SKM-1 treated with dmso at 0.1 percent for 144 hours (cell line): ENCODE measurements at regions not wholly inside any gene's neighbourhood (a gene's known extent, or its start where the extent isn't known, plus 50 kb on each side); places are given as distances from the start of the nearest gene placed in this dataset.
"Not testable (repeated sequence)": the region's sequence is repeated elsewhere in the genome, so short reads cannot be mapped to it uniquely, and the experiment has no call there.

Experiments
- DNase-seq: peaks from one replicate; lab custom pipeline; 2025; ENCODE audit not compliant: unreplicated experiment; lab: John Stamatoyannopoulos, UW

DNA sequence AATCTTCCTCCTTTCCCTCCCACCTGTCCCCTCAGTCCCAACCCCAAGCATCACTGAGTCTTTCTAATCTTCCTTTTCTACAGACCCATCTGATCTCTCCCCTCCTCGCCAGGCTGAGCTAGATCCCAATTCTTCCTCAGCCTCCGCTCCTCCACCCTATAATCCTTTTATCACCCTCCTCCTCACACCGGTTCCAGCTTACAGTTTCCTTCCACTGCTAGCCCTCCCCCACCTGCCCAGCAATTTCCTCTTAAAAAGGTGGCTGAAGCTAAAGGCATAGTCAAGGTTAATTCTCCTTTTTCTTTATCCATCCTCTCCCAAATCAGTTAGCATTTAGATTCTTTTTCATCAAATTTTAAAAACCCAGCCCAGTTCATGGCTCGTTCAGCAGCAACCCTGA is 470.6 kb upstream of the NUDT12 start:
- DNase-seq: not testable (repeated sequence)

GRCh38 chr5:104024538-104024937 is 461.9 kb upstream of the NUDT12 start:
- DNase-seq: no peak

DNA sequence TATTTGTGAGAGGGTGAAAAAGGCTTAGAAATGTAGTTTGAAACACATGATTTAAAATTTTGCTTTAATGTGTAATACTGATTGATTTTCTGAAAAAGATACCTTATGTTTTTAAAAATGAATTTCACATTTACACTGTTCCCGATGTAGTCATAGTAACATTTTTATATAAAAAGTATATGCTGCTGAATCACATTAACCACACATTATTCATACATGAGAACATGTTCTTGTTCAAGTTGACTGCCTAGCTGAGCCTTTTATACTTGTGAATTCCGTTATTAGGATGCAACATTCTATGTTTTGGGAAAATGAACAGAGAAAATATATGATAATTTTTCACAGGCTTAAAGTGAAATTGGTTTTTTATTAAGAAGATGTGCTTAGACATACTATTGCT is 461.1 kb upstream of the NUDT12 start:
- DNase-seq: no peak

DNA sequence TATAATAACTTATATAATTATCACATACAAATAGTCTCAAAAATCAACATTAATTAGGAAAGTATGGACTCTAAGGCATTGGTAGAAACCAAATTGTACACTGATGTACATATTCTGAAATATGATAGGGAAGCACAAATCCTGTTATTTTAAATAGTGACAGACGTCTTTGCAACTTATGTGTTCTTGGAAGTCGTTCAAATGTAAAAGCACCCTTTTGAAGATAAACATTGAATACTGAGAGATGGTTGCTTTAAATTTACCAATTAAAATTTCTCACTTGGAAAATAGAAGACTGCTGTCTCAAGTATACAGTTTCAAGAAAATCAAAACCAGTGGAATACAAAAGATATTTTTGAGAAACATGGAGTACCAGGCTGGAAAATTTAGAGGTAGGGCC is 457.4 kb upstream of the NUDT12 start:
- DNase-seq: no peak

- DNase-seq: no peak
Measured at GRCh38 chr5:104018299-104018698, 455.7 kb upstream of the NUDT12 start.

GRCh38 chr5:104016646-104017045 is 454.1 kb upstream of the NUDT12 start:
- DNase-seq: no peak

GRCh38 chr5:104015765-104016164 is 453.2 kb upstream of the NUDT12 start:
- no peak for DNase-seq

- not testable (repeated sequence) for DNase-seq
Measured at GRCh38 chr5:104002783-104003182, 440.2 kb upstream of the NUDT12 start.

GRCh38 chr5:104001136-104001535 is 438.5 kb upstream of the NUDT12 start:
- DNase-seq: no peak

- DNase-seq: no peak
Measured at GRCh38 chr5:103993031-103993430, 430.4 kb upstream of the NUDT12 start.

DNA sequence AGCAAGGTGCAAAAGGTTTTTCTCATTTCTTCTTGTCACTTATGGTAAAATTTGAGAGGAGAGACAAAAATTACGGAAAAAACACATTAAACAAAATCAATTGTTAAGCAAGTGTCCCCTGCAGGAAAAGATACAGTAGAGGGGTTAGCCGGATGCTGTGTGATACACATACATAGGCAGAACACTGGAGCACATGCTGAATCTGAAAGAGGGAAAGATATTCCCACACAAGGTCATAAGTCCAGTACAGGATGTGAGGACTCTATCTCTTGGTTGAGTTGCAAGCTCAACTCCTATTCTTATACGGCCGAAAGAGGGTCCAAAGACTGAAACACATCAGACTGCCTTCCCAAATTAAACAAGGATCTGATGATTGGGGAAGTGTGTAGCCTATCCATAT is 427.5 kb upstream of the NUDT12 start:
- no peak for DNase-seq

DNA sequence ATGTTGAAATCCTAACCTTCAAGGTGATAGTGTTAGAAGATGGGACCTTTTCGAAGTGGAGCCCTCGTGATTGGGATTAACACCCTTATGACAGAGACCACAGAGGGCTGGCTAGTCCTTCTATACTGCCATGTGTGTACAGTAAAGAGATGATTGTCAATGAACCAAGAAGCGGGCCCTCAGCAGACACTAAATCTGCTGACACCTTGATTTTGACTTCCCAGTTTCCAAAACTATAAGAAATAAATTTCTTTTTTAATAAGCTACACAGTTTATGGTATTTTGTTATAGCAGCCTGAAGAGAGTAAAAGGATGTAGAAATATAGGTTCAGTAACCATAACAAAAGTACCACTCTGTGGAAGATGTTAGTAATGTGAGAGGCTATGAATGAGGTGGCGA is 419.0 kb upstream of the NUDT12 start:
- DNase-seq: no peak

DNA sequence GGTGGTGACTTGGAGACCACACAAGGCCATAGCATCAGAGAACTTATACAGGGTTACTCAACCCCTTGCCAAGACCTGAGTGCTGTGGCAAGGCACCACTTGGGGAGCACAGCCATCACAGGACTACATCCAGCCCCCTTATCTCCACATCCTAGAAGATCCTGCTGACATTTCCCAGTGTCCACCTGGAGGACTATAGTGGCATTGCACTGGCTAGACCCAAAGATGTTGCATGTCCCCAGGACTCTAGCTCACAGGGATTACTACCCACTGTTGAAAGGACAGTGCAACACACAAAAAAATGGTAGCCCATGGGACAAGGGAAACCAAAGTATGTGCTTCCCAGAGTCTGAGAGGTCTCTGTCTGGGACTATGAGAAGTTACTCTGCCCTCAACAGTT is 411.1 kb upstream of the NUDT12 start:
- DNase-seq: no peak

DNA sequence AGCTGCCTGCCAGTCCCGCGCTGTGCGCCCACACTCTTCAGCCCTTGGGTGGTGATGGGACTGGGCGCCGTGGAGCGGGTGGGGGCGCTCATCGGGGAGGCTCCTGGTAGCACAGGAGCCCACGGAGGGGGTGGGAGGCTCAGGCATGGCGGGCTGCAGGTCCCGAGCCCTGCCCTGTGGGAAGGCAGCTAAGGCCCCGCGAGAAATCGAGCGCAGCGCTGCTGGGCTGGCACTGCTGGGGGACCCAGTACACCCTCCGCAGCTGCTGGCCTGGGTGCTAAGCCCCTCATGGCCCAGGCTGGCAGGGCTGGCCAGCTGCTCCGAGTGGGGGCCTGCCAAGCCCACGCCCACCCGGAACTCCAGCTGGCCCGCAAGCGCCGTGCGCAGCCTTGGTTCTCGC is 403.7 kb upstream of the NUDT12 start:
- DNase-seq: not testable (repeated sequence)

DNA sequence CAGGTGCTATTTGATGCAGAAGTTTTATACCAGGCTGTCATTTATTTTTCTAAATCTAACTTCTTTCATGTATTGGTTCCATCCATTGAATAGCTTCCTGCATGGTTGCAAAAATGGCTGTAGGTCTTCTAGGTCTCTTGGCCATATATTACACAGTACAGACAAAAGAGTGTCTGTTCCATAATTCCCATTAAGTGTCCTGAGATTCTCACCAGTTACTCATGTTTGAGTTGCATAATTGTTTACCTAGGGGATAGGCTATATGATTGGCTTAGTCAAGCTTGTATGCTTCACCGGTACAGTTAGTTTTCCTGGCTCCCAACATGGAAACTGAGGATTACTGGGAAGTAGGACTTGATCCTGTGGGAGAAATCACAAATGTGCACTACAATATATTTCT is 399.4 kb upstream of the NUDT12 start:
- DNase-seq: no peak

- no peak for DNase-seq
Measured at GRCh38 chr5:103953601-103954382, 391.2 kb upstream of the NUDT12 start.

DNA sequence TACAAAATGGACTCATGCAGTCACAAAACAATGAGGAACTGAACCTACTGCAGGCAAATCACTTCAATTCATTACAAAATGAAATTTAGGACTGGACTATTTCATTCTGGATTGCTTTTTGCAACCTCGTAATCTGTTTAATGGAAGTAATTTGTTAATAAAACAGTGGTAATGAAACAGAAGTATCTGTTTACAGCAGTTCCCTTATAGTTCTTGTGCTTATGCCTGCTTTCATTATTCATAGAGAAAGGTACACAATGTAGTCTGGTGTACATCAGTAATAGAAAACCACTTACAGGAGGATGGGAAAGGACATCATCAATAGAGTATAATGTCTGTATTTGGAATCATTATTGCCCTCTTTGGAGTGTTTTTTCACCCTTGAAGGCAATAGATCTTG is 389.2 kb upstream of the NUDT12 start:
- no peak for DNase-seq

DNA sequence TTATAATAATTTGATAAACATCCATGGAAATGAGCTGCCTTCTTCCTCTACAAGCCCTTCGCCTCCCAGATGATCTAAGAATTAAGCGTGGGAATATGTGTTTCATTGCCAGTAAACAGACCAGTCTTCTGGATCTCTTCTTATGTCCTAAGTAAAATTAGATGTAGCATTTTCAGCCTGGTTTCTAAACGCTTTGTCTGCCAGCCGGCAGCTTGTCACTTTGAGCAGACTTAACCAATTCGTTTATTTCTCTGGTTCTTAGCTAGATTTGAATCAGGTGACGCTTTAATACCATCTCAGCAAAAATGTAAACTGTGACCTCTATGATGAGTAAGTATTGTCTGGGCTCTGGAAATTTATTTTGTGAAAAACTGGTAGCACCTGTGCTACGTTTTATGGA is 380.6 kb upstream of the NUDT12 start:
- DNase-seq: no peak

- DNase-seq: no peak
Measured at GRCh38 chr5:103942587-103943186, 380.1 kb upstream of the NUDT12 start.

- no peak for DNase-seq
Measured at GRCh38 chr5:103941596-103941995, 379.0 kb upstream of the NUDT12 start.

- DNase-seq: no peak
Measured at GRCh38 chr5:103938146-103938695, 375.6 kb upstream of the NUDT12 start.

- no peak for DNase-seq
Measured at GRCh38 chr5:103929338-103930013, 366.9 kb upstream of the NUDT12 start.
